Activated CD4-positive, alpha-beta memory T cell treated with anti-CD3 and anti-CD28 coated beads, Interleukin-2, amount 10 ng/mL, durations not matched to agents 7 days and 5 days (primary cell): ENCODE measurements at regions not wholly inside any gene's neighbourhood (a gene's known extent, or its start where the extent isn't known, plus 50 kb on each side); places are given as distances from the start of the nearest gene placed in this dataset.
"Not testable (repeated sequence)": the region's sequence is repeated elsewhere in the genome, so short reads cannot be mapped to it uniquely, and the experiment has no call there.

Experiments used
- CTCF ChIA-PET: fragments of 350-600 bp; sonication (Branson Sonifier 250); formaldehyde crosslinking; loops from one replicate; lab custom pipeline; 2021; ENCODE audit warnings: antibody characterized with exemption, inconsistent platforms; lab: Charles Lee
- POLR2A ChIA-PET: fragments of 350-600 bp; sonication (Branson Sonifier 250); formaldehyde crosslinking; loops from one replicate; lab custom pipeline; 2021; ENCODE audit warnings: antibody characterized with exemption; lab: Charles Lee
- DNase-seq: peaks from one replicate; pipeline ENCODE4 v3.0.0-alpha.2; 2020
- H3K27ac Mint-ChIP-seq: one replicate; pipeline ENCODE4 v1.8.0; 2021; ENCODE audit warnings: mild to moderate bottlenecking, mixed read lengths
- H3K27me3 Mint-ChIP-seq: one replicate; pipeline ENCODE4 v1.8.0; 2021; ENCODE audit warnings: mixed read lengths
- H3K36me3 Mint-ChIP-seq: one replicate; pipeline ENCODE4 v1.8.0; 2021; ENCODE audit warnings: low read depth, mixed read lengths
- H3K4me1 Mint-ChIP-seq: one replicate; pipeline ENCODE4 v1.8.0; 2021; ENCODE audit warnings: mixed read lengths
- H3K4me3 Mint-ChIP-seq: one replicate; pipeline ENCODE4 v1.8.0; 2021; ENCODE audit warnings: mild to moderate bottlenecking, mixed read lengths
- H3K9me3 Mint-ChIP-seq: one replicate; pipeline ENCODE4 v1.8.0; 2021; ENCODE audit warnings: mixed read lengths

DNA sequence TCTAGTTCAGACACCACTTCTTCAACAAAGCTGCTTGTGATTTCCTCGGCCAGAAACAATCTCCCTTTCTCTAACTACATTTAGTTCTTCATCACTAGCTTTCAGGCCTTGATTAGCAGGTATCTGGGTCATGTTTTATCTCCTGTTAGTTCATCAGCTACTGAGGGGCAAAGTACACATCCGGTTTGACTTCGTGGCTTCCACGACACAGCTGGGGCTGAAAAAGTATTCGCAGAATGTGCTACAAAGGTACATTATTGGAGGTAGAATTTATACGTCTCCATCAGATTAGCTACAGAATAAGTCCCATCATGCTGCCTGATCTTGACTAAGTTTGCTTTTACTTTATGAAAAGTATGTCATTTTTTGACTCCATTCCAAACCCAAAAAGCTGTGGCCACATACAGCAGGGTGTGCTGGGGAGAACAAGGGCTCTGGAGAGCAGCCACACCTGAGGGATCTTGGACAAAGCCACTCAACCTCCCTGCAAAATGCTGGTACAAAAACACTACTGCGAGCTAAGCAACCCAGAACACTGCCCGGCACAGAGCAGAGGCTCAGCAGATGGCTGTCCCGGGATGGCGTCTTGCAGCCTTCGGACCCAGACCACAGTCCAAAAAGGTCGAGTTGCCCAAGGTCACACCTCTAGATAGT, 158.9 kb upstream of the PRKX start:
- H3K4me1 Mint-ChIP-seq, CTCF ChIA-PET, H3K27me3 Mint-ChIP-seq, H3K27ac Mint-ChIP-seq, H3K9me3 Mint-ChIP-seq, POLR2A ChIA-PET, H3K4me3 Mint-ChIP-seq, DNase-seq, H3K36me3 Mint-ChIP-seq: not testable (repeated sequence)

DNA sequence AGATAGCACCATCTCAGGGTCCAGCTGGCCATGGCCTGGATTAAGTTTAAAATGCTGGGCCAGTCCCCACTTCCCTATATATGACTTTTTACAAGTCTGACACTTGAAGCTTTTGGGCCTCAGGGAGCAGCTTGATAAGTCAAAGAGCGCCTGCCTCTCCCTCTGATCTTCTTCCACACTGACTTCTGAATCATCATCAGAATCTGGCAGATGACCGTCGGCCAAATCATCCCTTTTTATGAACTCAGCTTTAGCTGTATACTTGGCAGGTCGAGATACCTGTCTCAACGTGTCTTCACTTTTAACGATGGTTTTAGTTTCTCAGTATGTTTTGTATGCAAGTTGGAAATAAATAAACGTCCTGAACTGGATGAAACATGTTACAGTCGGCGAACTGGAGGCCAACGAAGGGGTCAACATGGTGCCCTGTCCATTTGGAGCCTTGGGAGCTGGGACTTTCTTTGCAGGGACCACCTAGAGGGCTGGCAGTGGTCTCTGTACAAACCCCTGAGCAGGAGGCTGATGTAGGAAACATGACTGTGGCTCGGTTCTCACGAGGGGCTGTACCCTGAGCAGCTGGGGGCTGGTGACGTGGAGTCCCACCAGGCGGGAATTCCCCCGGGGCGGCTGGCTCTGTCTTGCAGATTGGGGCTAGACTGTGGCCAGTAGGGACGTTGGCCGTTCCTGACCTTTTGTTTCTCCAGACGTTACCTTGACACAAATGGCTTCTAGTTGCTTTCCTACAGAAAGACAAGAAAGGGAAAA, 153.8 kb upstream of the PRKX start:
- H3K27ac Mint-ChIP-seq, DNase-seq, H3K4me3 Mint-ChIP-seq, POLR2A ChIA-PET, H3K4me1 Mint-ChIP-seq, CTCF ChIA-PET, H3K27me3 Mint-ChIP-seq, H3K36me3 Mint-ChIP-seq, H3K9me3 Mint-ChIP-seq: not testable (repeated sequence)

DNA sequence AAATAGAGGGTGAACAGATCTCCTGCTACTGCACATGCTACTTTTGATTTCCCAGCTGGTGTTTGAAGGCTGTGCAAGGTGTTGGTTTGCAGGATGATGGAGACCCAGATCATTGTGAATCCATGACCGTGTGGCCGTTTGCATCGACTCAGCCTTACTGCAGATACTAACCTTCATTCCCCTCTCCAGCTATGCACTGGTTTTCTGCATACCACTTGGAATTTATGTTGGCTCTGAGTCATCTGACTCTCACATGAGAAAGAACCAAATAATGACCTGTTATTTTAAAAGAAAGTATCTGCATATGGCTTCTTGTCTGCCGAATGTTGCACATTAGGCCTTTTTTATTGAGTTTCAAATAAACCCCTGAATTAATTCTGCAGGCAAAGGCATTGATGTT, 144.9 kb upstream of the PRKX start:
- H3K9me3 Mint-ChIP-seq, H3K27me3 Mint-ChIP-seq, H3K36me3 Mint-ChIP-seq, H3K4me3 Mint-ChIP-seq, CTCF ChIA-PET, POLR2A ChIA-PET, H3K4me1 Mint-ChIP-seq, DNase-seq, H3K27ac Mint-ChIP-seq: not testable (repeated sequence)

DNA sequence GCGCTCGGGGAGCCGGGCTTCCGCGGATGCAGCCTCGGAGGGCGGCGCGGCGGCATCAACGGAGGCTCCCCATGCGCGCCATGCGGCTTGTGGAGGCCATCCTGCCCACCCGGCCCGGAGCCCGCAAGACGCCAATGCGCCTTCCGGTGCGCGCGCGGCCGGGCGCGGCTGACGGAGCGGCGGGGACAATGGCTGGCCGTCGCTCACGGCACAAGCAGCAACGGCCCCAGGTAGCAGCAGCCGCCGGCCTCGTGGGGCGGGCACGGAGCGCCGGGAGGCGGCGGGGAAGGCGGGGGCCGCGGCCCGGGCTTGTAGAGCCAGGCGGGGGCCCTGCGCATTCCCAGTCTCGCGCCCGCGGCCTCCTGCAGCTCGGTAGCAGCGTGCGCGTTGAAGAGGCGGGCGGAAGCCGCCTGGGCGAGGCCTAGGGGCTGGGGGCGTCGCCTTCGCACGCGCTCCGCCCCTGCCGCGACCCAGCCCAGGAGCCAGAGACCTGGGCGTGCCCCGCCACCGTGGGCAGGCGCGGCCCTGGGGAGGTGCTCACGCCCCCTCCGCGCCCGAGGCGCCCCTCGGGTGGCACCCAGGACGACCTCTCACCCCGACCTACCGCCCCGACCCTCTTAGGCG, 130.2 kb upstream of the PRKX start:
- DNase-seq, H3K36me3 Mint-ChIP-seq, H3K4me3 Mint-ChIP-seq, CTCF ChIA-PET, POLR2A ChIA-PET, H3K9me3 Mint-ChIP-seq, H3K27ac Mint-ChIP-seq, H3K4me1 Mint-ChIP-seq, H3K27me3 Mint-ChIP-seq: not testable (repeated sequence)

- H3K36me3 Mint-ChIP-seq, H3K27me3 Mint-ChIP-seq, POLR2A ChIA-PET, H3K9me3 Mint-ChIP-seq, H3K4me1 Mint-ChIP-seq, CTCF ChIA-PET: not testable (repeated sequence)
- H3K4me3 Mint-ChIP-seq: peak overlapping the region; percentile 68
- H3K27ac Mint-ChIP-seq: peak overlapping the region; percentile 47
- DNase-seq: peak; percentile 37
Measured at GRCh38 chrX:3842822-3843521, 129.5 kb upstream of the PRKX start.

GRCh38 chrX:3838754-3839153, 125.3 kb upstream of the PRKX start:
- H3K9me3 Mint-ChIP-seq, H3K27me3 Mint-ChIP-seq, H3K27ac Mint-ChIP-seq, H3K4me1 Mint-ChIP-seq, DNase-seq, POLR2A ChIA-PET, H3K4me3 Mint-ChIP-seq, H3K36me3 Mint-ChIP-seq, CTCF ChIA-PET: not testable (repeated sequence)

DNA sequence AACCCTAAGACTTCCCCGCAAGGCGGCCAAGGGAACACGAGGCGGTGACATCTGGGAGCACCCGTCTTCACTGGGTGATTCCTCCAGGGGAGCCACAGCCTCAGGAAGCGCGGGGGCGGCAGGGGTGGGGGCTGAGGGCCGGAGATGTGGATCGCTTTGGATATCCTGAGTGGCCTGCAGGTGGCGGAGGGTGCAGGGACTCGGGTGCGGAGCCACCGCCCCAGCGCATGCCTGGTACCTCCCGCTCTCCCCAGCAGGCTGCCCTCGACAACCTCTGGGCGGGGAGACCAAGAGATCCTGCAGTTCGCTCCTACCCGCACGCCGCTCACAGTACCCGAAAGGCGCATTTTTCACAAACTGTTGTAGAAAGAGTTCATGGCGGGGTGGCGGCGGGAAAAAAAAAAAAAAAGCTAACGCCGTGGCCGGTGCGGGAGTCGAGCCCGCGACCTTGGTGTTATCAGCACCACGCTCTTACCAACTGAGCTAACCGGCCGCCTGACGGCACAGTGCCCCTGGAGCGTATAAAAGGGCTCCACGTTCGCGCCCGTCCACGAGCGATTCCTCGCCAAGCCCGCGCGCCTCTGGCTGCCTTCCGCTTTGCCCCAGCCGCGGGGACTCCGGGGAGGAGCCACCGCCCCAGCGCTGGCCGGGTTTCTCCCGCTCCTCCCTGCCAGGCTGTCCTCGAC, 124.7 kb upstream of the PRKX start:
- H3K27ac Mint-ChIP-seq, H3K36me3 Mint-ChIP-seq, H3K9me3 Mint-ChIP-seq, H3K4me3 Mint-ChIP-seq, H3K4me1 Mint-ChIP-seq, H3K27me3 Mint-ChIP-seq, CTCF ChIA-PET, POLR2A ChIA-PET, DNase-seq: not testable (repeated sequence)

GRCh38 chrX:3837211-3837610, 123.8 kb upstream of the PRKX start:
- H3K27ac Mint-ChIP-seq, DNase-seq, H3K36me3 Mint-ChIP-seq, CTCF ChIA-PET, H3K9me3 Mint-ChIP-seq, POLR2A ChIA-PET, H3K4me1 Mint-ChIP-seq, H3K27me3 Mint-ChIP-seq, H3K4me3 Mint-ChIP-seq: not testable (repeated sequence)

- H3K9me3 Mint-ChIP-seq, H3K4me1 Mint-ChIP-seq, POLR2A ChIA-PET, CTCF ChIA-PET, DNase-seq, H3K36me3 Mint-ChIP-seq, H3K27ac Mint-ChIP-seq, H3K4me3 Mint-ChIP-seq, H3K27me3 Mint-ChIP-seq: not testable (repeated sequence)
Measured at GRCh38 chrX:3833761-3834542, 120.5 kb upstream of the PRKX start.

GRCh38 chrX:3830020-3830419, 116.6 kb upstream of the PRKX start:
- H3K4me1 Mint-ChIP-seq, H3K36me3 Mint-ChIP-seq, H3K9me3 Mint-ChIP-seq, H3K27me3 Mint-ChIP-seq, POLR2A ChIA-PET, H3K4me3 Mint-ChIP-seq, DNase-seq, CTCF ChIA-PET, H3K27ac Mint-ChIP-seq: not testable (repeated sequence)

- DNase-seq, H3K4me1 Mint-ChIP-seq, H3K36me3 Mint-ChIP-seq, H3K27me3 Mint-ChIP-seq, CTCF ChIA-PET, H3K9me3 Mint-ChIP-seq, H3K4me3 Mint-ChIP-seq, H3K27ac Mint-ChIP-seq, POLR2A ChIA-PET: not testable (repeated sequence)
Measured at GRCh38 chrX:3829041-3829531, 115.6 kb upstream of the PRKX start.

- CTCF ChIA-PET, DNase-seq, H3K27me3 Mint-ChIP-seq, POLR2A ChIA-PET, H3K9me3 Mint-ChIP-seq, H3K4me3 Mint-ChIP-seq, H3K36me3 Mint-ChIP-seq, H3K4me1 Mint-ChIP-seq, H3K27ac Mint-ChIP-seq: not testable (repeated sequence)
Measured at GRCh38 chrX:3828378-3829040, 115.1 kb upstream of the PRKX start.
